CD4-positive, alpha-beta T cell treated with Interleukin-6 for 4 hours (primary cell): ENCODE measurements at regions not wholly inside any gene's neighbourhood (a gene's known extent, or its start where the extent isn't known, plus 50 kb on each side); places are given as distances from the start of the nearest gene placed in this dataset.

Source experiments
- DNase-seq: peaks from one replicate; pipeline ENCODE4 v3.0.0-alpha.2; 2020; ENCODE audit warnings: mixed read lengths

GRCh38 chr4:145345401-145345800 is 136.3 kb upstream of the SMAD1 start:
- DNase-seq, result no peak

- DNase-seq, result no peak
Measured at GRCh38 chr4:145341381-145341780, 140.3 kb upstream of the SMAD1 start.

- DNase-seq, result no peak
Measured at GRCh38 chr4:145340071-145340675, 141.5 kb upstream of the SMAD1 start.

GRCh38 chr4:145339075-145339725 is 142.5 kb upstream of the SMAD1 start:
- DNase-seq, result no peak

GRCh38 chr4:145338568-145338967 is 143.1 kb upstream of the SMAD1 start:
- DNase-seq, result no peak

GRCh38 chr4:145337391-145337790 is 144.3 kb upstream of the SMAD1 start:
- DNase-seq, result no peak

- DNase-seq, result no peak
Measured at GRCh38 chr4:145333786-145334185, 147.9 kb upstream of the SMAD1 start.

GRCh38 chr4:145326491-145326890 is 146.1 kb upstream of the OTUD4 start:
- no peak for DNase-seq

- no peak for DNase-seq
Measured at GRCh38 chr4:145324161-145324560, 143.8 kb upstream of the OTUD4 start.

- DNase-seq, result no peak
Measured at GRCh38 chr4:145320294-145320693, 139.9 kb upstream of the OTUD4 start.

GRCh38 chr4:145319751-145320150 is 139.4 kb upstream of the OTUD4 start:
- DNase-seq, result no peak

- no peak for DNase-seq
Measured at GRCh38 chr4:145316897-145317574, 136.6 kb upstream of the OTUD4 start.

GRCh38 chr4:145315811-145316225 is 135.4 kb upstream of the OTUD4 start:
- no peak for DNase-seq

- DNase-seq, result no peak
Measured at GRCh38 chr4:145308598-145308997, 128.2 kb upstream of the OTUD4 start.

- no peak for DNase-seq
Measured at GRCh38 chr4:145307763-145308430, 127.5 kb upstream of the OTUD4 start.

GRCh38 chr4:145307120-145307519 is 126.7 kb upstream of the OTUD4 start:
- no peak for DNase-seq

GRCh38 chr4:145302725-145303124 is 122.3 kb upstream of the OTUD4 start:
- no peak for DNase-seq

- DNase-seq, result no peak
Measured at GRCh38 chr4:145301386-145302080, 121.1 kb upstream of the OTUD4 start.

GRCh38 chr4:145299380-145300076 is 119.1 kb upstream of the OTUD4 start:
- DNase-seq, result peak; percentile 4

GRCh38 chr4:145298885-145299284 is 118.5 kb upstream of the OTUD4 start:
- DNase-seq, result no peak

- no peak for DNase-seq
Measured at GRCh38 chr4:145297556-145297955, 117.2 kb upstream of the OTUD4 start.

- no peak for DNase-seq
Measured at GRCh38 chr4:145295547-145295946, 115.2 kb upstream of the OTUD4 start.
